Testis (tissue), 2 donors: ENCODE measurements at regions not wholly inside any gene's neighbourhood (a gene's known extent, or its start where the extent isn't known, plus 50 kb on each side); places are given as distances from the start of the nearest gene placed in this dataset.

Experiments
- POLR2A ChIP-seq: fragments of 450-650 bp; IDR thresholded peaks from one replicate; pipeline ENCODE4 v1.6.1; 2017; ENCODE audit warnings: antibody characterized with exemption, mild to moderate bottlenecking, moderate library complexity
- TF ChIP-seq, protein P1 (sequence below), 3 experiments: fragments of 450-650 bp in 2 of 3; fragments of 200-600 bp in 1 of 3; sonication (generic) in 1 of 3; IDR thresholded peaks; one replicate each; pipeline ENCODE4 v1.5.1; 2016 to 2019; ENCODE audit warnings: antibody characterized with exemption in 3 of 3, mild to moderate bottlenecking in 2 of 3, moderate library complexity in 1 of 3

DNA sequence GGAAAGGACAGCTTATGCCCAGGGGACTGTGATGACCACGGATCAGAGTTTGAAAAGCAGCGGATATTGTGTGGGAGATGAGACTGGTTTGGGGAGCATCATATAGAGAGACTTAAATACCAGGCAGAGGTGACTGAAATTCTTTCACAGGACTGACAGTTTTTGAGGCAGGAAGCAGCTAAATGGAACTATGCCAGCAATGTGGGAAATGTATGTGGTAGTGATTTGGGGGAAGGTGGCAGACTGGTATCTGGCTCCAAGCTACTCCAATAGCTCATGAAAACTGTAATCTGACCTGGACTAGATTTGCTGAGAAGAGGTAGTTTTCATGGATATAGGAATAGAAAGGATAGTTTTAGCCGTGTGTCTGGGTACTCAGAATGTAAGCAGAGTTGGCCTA is 592.6 kb downstream of the REEP3 start:
- no peak for TF ChIP-seq POLR2A
- TF ChIP-seq, protein P1, sequence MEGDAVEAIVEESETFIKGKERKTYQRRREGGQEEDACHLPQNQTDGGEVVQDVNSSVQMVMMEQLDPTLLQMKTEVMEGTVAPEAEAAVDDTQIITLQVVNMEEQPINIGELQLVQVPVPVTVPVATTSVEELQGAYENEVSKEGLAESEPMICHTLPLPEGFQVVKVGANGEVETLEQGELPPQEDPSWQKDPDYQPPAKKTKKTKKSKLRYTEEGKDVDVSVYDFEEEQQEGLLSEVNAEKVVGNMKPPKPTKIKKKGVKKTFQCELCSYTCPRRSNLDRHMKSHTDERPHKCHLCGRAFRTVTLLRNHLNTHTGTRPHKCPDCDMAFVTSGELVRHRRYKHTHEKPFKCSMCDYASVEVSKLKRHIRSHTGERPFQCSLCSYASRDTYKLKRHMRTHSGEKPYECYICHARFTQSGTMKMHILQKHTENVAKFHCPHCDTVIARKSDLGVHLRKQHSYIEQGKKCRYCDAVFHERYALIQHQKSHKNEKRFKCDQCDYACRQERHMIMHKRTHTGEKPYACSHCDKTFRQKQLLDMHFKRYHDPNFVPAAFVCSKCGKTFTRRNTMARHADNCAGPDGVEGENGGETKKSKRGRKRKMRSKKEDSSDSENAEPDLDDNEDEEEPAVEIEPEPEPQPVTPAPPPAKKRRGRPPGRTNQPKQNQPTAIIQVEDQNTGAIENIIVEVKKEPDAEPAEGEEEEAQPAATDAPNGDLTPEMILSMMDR (IDR thresholded peaks at IDR 0.05): no peak
